GM12878 (cell line): ENCODE measurements at regions not wholly inside any gene's neighbourhood (a gene's known extent, or its start where the extent isn't known, plus 50 kb on each side); places are given as distances from the start of the nearest gene placed in this dataset.

Source experiments
- CHD1 ChIP-seq: IDR thresholded peaks from 2 replicates; pipeline ENCODE4 v1.6.1; 2012; ENCODE audit warnings: low read depth, low read length, improper control_type of control experiment
- CTCF ChIP-seq, 3 experiments: IDR thresholded peaks in 2 of 3; conservative IDR thresholded peaks in 1 of 3; 2 replicates each; pipeline ENCODE4 v1.5.1; 2011; ENCODE audit warnings: low read depth in 3 of 3, low read length in 3 of 3, mild to moderate bottlenecking in 3 of 3, control low read depth in 2 of 3, moderate library complexity in 2 of 3, inconsistent platforms in 1 of 3, mixed read lengths in 1 of 3; ENCODE audit not compliant: control insufficient read depth in 2 of 3, insufficient read depth in 1 of 3; ENCODE audit errors: extremely low read depth in 1 of 3
- FOXM1 ChIP-seq: IDR thresholded peaks from 2 replicates; pipeline ENCODE4 v1.6.1; 2012; ENCODE audit warnings: low read depth, mild to moderate bottlenecking, inconsistent platforms, low read length, moderate library complexity
- SREBF2 ChIP-seq: IDR thresholded peaks from 2 replicates; pipeline ENCODE4 v1.6.1; 2012; ENCODE audit warnings: mild to moderate bottlenecking, low read length
- TBL1XR1 ChIP-seq: IDR thresholded peaks from 2 replicates; pipeline ENCODE4 v1.6.1; 2012; ENCODE audit warnings: low read depth, low read length, improper control_type of control experiment

- TF ChIP-seq TBL1XR1, result no peak
- no peak for TF ChIP-seq CTCF (IDR thresholded peaks at IDR 0.05 in 2 of 3, conservative IDR thresholded peaks at IDR 0.05 in 1 of 3; ENCODE audit: control insufficient read depth in 2 of 3, extremely low read depth in 1 of 3, insufficient read depth in 1 of 3, low read depth in 3 of 3, low read length in 3 of 3)
- TF ChIP-seq CHD1, result no peak
- TF ChIP-seq FOXM1, result no peak
- no peak for TF ChIP-seq SREBF2
Measured at GRCh38 chr9:79080536-79080935, 491.2 kb upstream of the TLE4 start.
